Activated CD4-positive, alpha-beta T cell treated with anti-CD3 and anti-CD28 coated beads, Interleukin-2, Interleukin-6, amounts not matched to agents 100 ng/mL and 50 ng/mL, durations not matched to agents 16 hours and 8 hours (primary cell): ENCODE measurements at regions not wholly inside any gene's neighbourhood (a gene's known extent, or its start where the extent isn't known, plus 50 kb on each side); places are given as distances from the start of the nearest gene placed in this dataset.

Source experiments
- DNase-seq: peaks from one replicate; pipeline ENCODE4 v3.0.0-alpha.2; 2020

DNA sequence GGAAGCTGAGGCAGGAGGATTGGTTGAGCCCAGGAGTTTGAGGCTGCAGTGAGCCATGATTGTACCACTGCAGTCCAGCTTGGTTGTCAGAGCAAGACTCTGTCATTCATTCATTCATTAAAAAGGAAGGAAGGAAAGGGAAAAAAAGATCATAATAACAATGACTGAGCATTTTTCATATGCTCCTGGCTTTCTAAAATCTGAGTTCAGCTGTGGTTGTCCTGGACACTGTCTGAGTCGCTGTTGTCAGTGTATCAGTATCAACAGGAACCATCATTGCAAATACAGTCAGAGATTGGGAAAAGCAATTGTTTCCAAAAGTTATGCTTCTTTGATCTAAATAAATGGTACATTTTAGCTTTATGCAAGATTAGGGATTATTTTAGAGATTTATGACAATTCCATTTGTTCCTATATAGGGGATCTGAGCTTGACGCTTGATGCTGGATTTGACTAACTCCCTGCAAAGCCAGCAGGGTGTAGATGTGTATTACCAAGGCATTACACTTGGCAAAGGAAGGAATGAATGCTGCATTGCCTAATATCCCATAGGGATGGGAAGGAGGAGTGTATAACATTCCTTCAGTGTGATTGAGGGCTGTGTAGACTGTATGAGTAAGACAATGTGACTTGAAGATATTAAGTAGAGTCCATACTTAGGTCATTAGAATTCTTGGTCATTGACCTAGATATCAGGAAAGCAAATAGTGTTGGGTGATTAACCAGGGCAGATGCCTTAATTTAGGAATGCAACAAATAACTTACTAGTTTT, 100.2 kb downstream of the DISP1 start:
- DNase-seq, result no peak

DNA sequence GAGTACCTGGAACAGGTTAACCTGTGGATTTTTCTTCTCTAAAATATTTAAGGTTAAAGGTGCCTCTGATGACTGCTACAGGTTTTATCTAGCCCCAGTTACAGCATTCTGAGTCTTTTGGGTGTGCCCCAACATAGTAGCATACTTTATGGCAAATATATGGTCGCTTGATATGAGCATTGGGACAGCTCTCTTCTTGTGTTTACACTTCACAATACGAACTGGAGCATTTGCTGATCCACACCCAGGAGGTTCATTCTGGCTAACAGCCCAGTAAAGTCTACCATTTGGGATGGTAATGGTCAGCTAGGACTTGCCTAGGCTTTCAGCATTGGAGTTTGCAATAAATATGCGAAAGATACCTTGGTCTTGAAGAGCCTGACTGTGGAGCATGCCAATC, 101.3 kb downstream of the DISP1 start:
- no peak for DNase-seq

DNA sequence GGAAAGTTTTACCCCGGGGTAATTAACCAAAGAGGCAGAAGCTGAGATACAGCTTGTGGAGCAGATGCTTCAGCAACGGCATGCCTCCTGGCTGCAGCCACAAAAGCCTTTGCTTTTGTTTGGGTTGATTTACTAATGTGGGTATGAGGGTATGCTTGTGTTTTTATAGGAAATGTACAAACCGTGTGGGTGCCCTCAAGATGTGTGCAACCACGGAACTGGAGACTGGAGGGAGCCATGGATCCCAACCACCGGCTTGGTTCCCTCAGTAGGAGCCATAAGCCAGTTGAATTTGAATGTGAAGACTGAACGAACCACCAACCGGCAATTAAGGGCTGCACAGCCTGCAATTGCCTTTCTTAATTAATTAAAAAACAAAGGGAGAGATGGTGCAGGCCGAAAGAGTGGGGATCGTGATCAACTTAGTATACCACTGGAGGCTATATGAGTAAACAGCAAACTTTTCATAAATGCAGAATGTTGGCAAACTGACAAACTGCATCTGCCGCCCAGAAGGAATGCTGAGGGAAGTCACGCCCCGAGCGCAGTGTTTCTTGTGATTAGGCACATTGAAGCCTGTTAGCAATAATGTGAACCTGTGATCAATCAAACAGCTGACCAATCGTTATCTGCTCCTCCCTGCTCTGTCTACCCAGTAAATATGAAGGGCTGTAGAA, 104.1 kb downstream of the DISP1 start:
- DNase-seq, result no peak

DNA sequence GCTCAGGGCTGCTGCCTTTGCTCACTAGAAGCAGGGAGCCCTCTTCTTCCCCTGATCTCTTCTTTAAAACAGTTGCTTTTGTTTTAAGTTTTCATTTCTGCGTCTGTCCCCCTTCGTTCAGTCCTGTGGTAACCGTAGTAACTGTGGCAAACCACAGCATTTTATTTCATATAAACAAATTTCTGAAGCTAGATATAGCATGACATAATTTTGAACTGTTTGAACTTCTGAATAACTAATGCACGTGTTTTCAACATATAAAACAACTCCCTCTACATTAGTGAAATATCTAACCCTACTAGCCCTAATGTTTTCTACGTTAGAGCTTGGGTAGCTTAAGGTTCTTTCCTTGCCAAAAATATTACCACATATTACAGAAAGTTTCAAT, 104.6 kb downstream of the DISP1 start:
- no peak for DNase-seq

DNA sequence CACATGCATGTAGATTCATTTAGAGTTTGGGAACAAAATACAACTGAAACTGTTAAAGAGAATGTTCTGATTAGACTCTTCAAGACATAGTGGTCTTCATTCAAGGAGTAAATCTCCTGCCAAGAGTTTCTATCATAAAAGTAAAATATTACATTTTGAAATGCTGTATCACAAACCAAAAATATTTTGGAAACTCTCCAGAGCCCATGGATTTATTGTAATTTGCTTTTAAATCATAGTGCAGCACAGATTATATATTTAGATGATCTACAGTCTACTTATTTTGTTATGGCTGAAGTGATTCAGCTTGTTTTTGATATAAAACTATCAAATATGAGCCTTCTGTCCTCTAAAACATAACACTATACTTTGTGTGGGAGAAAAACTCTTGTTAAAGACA, 105.3 kb downstream of the DISP1 start:
- DNase-seq, result no peak

DNA sequence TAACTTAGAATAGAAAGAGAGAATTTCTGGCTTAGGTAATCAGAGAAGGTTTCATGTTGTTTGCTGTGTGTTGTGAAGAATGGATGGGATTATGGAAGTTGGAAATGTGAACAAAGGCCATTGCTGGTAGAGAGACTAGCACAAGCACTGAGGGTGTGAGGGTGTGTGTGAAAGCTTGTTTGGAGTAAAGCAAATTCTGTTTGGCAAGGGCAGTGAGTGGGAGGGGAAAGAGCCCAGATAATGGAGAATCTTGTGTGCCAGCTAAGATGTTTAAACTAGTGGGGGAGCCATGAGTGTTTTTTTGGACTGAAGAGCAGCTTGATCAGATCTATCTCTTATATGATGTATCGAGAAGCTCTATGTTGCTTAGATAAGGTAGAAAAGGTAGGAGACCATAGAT, 107.1 kb downstream of the DISP1 start:
- DNase-seq, result no peak

DNA sequence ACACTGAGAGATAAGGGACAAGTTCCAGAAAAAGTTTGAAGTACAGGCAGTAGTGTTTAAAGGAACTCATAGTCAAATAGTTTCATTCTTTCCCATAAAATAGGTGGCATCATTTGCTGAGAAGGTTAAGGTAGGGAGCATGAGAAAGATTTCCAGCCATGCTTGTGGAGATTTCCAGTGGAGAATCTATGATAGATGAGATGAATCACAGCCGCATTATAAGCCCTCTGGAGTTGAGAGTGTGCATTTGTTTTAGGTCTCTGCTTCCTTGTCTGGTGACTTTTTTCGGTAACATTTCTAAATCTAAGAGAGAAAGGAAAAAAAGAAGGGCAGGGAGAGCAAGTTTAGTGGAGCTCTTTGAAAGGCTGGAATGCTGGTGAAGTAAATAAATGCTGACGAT, 108.7 kb downstream of the DISP1 start:
- DNase-seq, result no peak

DNA sequence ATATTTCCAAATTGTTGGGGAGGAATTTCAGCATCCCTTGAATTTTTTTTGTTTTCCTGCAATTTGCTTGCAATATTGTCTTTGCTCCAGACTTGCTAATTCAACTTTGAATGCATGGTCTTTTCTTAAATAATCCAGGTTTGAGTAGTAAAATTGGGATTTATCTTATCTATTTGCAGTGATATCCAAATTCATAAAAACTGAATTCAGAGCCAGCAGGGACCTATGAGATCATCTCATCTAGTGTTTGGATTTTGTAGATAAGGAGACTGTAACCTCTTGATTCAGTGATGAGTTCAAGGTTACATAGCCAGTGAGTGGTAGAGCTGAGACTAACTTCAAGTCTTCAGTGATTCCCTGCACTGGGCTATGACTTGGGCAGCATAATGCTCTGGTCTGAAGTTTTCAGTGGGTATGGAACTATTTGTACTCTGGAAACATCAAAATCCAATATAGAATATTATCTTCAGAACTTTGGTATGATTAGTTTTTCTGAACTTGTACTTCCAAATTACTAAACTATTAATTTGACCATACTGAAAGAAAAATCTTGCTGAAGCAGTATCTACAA, 109.4 kb downstream of the DISP1 start:
- no peak for DNase-seq

DNA sequence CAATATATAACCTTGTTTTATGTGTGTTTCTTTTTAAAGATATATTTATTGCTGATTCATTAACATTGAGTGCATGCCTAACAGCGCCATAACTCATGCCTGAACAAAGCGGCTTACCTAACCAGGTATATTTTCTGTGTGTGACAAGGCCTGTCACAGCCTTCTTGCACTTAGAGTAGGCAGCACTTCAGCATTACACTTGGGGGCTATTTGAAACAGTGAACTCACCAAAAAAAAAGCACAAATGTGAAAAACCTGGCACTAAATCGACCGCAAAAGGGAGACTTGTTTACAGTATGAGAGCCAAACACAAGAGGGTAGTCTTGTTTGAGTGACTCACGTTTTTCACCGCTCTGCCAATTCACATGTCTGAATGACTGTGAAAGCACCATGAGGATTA, 111.7 kb downstream of the DISP1 start:
- DNase-seq, result no peak

DNA sequence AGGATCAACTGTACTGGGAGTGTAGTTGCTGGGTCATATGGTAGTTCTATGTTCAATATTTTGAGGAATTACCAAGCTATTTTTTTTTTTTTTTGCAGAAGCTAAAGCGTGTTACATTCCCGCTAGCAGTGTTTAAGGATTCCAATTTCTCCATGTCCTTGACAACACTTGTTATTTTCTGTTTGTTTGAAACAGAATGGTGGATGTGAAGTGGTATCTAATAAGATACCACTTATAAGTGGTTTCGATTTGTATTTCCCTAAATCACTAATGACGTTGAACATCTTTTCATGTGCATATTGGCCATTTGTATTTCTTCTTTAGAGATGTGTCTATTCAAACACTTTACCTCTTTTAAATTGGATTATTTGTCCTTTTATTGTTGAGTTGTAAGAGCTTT, 112.2 kb downstream of the DISP1 start:
- no peak for DNase-seq

DNA sequence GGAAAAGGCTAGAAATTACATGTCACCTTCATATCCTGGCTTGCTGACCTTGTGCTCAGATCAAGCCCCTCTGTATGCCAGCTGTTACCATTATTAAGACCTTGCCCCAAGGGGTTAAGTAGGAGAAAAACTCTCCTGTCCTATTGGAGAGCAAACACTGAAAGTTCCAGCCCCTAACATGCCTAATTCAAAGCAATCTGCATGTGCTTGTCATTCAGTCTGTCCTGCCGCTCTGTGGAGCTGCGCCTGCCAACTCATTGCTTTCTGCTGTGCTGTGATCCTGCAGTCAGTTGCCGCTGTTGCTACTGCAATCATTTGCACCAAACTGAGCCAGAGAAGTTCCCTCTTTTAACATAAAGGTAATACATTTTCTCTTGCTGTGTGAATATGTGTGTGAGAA, 113.4 kb downstream of the DISP1 start:
- DNase-seq, result no peak

DNA sequence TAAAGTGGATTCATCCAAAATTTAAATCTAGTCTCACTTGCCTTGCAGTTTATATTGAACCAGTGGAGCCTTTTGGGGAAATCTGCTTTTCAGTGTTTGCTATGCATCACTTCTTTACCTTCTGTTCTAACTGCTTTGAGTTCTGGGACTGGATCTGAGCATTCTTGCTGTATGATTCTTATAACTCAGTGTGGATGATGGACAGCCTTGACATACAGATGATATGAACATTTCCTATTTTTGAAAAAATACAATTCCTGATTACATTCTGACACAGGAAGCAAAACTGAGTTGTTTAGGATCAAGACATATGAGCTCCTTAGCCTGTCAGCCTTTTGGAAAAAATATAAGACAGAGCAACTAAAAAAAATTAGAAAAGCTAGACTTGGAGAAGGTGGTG, 115.2 kb downstream of the DISP1 start:
- no peak for DNase-seq

DNA sequence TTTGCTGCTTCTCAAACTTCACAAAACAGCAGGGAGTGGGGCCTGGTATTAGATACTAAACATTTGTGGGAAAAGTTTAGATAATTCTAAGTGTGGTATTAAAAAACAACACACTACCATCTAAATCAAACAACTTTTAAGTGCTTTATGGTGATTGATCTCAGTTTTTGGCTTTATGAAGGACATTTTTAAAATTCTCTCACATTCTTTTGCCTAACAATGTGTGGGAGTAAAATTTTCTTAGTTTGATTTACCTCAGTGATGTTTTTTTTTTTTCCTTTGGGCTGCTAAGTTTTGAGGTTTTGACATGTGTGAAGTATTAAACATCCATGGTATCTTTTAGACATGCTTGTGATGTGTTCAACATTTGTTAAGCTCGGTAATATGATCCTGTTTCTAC, 116.2 kb downstream of the DISP1 start:
- no peak for DNase-seq

DNA sequence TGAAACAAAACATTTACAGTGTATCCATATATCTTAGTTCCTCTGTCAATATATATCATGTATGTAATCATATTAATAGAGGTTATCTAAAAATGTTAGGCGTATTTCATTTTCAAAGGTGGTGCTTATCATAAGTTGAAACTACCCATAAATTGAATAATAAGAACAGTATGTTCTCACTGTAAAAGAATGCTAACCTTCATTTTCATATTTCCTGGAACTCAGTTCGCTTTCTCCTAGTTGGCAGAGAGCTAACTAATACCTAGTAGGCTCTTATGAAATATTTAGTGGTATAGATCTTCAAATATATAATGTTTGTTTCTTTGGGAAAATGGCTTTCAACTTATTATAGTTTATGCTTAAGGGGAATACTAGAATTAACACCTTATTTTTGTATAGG, 118.4 kb downstream of the DISP1 start:
- no peak for DNase-seq

DNA sequence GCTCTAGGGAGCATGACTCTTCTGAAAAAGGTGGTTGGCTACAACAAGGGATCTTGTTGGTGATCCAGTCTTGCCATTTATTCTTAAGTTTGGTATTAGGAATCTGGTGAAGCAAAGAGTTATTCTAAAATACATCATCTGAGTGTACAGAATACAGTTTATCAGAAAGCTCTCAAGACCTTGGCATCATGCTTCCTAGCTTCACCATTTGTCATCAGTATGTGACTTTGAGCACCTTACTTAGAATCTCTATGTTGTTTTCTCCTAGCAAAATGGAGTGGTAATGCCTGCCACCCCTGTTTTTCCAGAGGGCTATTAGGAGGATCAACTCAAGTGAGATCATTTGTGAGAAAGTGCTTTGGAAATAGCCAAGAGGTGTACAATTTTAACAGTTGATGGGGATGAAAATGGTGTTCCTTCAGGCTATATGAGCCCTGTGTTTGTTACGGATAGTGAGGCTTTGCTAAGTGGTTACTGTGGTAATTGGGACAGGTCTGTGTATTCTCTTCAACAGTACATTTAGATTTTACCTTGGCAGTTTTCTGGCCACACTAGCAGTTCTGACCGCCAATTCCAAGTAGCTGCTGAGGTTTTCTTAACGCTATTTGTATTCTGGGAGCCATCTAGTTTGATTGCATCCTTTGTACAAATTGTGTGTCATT, 120.5 kb downstream of the DISP1 start:
- DNase-seq, result no peak

DNA sequence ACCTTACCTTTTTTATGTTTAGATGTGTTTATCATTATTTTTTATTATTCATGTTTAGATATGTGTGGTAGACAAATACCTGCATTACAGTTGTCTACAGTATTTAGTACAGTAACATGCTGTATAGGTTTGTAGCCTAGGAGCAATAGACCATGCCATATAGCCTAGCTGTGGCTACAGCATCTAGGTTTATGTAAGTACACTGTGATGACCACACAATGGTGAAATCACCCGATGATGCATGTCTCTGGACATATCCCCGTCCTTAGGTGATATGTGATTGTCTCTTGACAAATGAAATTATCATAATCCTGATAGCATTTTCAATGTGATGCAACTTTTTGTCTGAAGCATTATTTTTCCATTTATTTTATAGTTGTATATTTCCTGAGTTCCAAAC, 121.2 kb downstream of the DISP1 start:
- no peak for DNase-seq

DNA sequence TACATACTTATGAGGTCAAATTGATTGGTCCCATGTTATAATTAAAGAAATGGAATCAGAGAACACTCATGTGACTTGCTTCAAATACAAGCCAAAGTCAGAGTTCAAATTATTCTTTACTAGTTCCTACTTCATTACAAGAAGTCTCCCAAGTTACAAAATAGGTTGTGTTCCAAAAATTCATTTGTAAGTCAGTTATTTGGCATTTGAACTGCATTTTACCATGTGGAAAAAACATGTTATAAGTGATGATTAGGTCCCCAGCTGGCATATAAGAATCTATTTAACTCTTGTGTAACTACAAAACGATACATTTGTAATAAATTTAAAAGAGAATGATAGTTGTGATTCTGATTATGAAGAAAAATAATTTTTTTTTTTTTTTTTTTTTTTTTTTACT, 124.1 kb downstream of the DISP1 start:
- no peak for DNase-seq

DNA sequence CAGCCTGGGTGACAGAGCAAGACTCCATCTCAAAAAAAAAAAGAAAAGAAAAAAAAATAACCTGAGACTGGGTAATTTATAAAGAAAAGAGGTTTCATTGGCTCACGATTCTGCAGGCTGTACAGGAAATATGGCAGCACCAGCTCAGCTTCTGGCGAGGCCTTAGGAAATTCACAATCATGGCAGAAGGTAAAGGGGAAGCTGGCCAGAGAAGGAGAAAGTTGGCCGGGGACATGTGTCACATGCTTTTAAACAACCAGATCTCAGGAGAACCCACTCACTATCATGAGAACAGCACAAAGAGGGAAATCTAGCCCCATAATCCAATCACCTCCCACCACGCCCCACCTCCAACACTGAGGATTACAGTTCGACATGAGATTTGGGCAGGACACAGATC, 125.3 kb downstream of the DISP1 start:
- no peak for DNase-seq

DNA sequence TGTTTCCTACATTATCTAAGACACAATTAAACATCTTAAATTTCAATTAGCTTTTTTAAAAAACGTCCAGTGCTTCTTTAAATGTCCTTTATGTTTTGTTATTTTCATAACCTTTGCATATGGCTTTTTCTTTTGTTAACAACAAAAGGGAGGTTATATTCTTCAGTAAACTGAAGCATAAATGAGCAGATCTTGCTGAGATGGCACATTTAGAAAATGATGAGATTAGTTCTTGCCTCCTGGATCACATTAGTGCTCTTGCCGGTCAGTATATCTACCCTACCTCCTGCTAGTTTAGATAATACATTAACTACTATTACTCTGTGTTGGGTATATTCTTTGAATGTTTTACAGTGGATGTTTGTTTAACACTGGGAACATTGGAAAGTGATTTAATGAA, 126.1 kb downstream of the DISP1 start:
- no peak for DNase-seq

DNA sequence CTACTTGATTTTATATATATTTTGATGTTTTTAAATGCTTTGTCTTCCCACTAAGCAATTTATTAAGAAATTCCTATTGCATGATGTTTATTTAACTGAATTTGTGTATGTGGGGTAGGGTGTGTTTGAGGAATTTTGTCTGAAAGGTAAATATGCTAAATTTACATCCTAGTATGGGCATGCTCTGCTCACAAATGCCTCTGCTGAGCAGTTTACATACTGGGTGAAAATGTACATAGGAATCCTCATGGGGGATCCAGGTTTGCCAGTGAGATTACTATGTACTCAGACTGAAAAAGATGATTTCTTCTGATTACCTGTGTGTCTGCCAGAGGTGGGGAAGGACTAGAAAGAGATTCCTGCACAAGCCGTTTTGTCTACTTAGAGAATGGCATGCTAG, 126.6 kb downstream of the DISP1 start:
- DNase-seq, result no peak

DNA sequence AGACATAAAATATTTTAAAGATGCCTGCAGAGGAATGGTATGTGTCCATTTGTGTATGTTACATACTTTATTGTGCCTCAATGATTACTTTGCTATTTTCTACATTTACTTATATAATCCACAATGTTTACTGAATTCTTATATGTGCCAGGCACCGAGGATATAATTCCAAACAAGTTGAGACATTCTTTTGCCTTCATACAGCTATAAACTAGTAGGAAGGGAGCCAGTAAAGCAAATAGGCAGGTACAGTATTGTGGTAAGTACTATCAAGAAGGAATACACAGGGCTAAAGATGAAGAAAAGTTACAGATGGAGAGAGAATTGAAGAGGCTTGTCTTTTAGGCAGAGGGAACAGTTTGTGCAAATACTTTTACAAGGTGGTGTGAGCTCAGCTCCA, 131.6 kb downstream of the DISP1 start:
- no peak for DNase-seq

DNA sequence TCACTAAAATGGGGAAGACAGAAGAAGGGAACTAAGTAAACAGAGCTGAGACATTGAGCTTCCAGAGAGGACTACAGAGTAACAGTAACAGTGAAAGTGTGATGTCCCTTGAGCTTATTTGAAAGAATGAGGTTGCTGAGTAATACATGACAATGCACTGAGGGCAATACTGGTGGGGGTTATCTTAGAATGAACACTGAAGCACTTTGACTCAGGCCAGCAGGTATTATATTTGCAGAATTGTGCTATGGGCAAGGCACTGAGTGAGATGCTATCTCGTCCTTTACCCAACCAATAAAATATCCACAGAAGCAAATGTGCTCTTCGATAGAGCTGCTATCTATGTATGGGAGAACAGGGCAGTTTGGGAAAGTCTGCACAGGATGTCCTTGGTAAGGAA, 133.2 kb downstream of the DISP1 start:
- DNase-seq, result no peak

DNA sequence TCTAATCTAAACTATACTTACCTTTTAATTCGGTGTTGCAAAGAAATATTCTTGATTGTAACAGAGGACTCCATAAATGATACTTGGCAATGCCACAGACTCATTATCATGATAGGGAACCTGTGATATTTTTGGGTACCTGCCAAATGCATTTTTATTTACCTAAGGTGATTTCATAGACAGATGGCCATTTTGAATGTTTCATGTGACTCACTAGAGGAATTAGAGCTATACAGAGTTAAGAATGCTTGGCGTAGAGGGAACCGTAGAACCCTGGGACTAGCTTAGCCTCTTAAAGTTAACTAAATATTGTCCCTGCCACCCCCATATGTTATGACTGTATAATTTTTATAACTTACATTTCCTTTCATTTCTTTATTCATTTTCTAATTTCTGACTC, 136.1 kb downstream of the DISP1 start:
- no peak for DNase-seq

DNA sequence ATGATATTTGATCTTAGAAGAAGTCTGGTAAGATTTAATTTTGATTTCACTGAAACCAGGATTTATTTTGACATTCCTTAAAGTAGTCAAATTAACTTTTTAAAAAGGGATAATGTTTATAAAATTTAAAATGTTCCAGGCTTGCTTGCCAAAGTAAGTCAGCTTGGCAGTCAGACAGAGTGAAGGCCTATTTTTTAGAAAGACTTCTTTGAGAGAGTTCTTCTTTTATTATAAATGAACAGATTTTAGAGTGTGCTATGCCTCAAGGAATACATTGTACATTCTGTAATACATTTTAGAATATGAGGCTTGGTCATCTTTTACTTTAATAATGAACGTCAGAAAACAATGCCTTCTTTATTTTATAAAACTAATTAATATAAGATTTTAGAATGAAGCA, 138.7 kb downstream of the DISP1 start:
- DNase-seq, result no peak
